ENCODE measurements at regions not wholly inside any gene's neighbourhood (a gene's known extent, or its start where the extent isn't known, plus 50 kb on each side); places are given as distances from the start of the nearest gene placed in this dataset.

DNA sequence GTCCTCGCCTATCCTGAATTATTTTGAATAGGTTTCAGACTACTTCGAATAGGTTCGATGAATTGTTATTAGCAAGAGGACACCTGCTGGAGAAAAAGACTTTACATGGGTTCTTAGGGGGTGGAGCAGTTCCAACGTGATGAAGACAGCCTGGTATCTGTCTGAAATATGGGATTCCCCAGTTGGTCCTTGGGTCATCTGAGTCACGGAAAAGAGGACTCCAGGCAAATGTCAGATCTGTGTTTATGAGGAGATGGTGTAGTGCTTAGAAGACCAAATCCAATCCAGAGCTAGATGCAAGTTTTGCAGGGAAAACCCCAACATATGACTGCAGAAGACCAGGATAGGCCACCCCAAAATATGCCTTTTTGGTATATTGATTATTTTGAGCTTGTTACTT, 98.9 kb upstream of the IGSF10 start:
- Mint-ChIP-seq H3K27me3 (ENCODE audit: unreplicated experiment) (no peaks in the 10 kb centered on the region), H3K36me3 (ENCODE audit: low read depth, unreplicated experiment) (no peaks in the 10 kb centered on the region), H3K4me1 (ENCODE audit: unreplicated experiment) (peaks cover 15% of the 10 kb centered on the region), H3K27ac (ENCODE audit: unreplicated experiment) (no peak overlapping the region), H3K4me3 (ENCODE audit: unreplicated experiment) (no peak overlapping the region), H3K9me3 (ENCODE audit: unreplicated experiment) (no peaks in the 10 kb centered on the region)
- TF ChIP-seq, protein P1, sequence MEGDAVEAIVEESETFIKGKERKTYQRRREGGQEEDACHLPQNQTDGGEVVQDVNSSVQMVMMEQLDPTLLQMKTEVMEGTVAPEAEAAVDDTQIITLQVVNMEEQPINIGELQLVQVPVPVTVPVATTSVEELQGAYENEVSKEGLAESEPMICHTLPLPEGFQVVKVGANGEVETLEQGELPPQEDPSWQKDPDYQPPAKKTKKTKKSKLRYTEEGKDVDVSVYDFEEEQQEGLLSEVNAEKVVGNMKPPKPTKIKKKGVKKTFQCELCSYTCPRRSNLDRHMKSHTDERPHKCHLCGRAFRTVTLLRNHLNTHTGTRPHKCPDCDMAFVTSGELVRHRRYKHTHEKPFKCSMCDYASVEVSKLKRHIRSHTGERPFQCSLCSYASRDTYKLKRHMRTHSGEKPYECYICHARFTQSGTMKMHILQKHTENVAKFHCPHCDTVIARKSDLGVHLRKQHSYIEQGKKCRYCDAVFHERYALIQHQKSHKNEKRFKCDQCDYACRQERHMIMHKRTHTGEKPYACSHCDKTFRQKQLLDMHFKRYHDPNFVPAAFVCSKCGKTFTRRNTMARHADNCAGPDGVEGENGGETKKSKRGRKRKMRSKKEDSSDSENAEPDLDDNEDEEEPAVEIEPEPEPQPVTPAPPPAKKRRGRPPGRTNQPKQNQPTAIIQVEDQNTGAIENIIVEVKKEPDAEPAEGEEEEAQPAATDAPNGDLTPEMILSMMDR (IDR thresholded peaks at IDR 0.05; ENCODE audit: unreplicated experiment) = no peak
- no peak for DNase-seq (ENCODE audit: low spot score)

DNA sequence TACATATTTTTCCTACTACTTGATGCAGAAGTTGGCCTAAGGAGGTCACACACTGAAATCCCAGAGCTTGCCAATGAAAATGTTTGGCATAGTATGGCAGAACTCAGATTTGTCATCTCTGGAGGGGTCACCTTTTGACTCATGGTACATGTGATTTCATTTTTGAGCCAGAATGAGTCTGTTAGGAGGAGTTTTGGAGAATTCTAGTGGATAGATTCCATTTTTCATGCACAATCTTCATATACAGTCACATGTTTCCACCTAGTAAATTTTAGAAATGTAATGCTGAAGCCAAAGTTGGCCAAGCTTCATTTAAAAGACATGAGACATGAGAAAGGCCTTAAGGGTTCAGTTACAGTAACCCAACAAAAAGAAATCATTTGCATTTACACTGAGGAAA, 97.8 kb upstream of the IGSF10 start:
- peaks cover 15% of the 10 kb centered on the region for H3K4me1 Mint-ChIP-seq (ENCODE audit: unreplicated experiment)
- no peaks in the 10 kb centered on the region for H3K9me3 Mint-ChIP-seq (ENCODE audit: unreplicated experiment)
- H3K36me3 Mint-ChIP-seq (ENCODE audit: low read depth, unreplicated experiment) = no peaks in the 10 kb centered on the region
- H3K27me3 Mint-ChIP-seq (ENCODE audit: unreplicated experiment) = no peaks in the 10 kb centered on the region
- TF ChIP-seq, protein P1 (IDR thresholded peaks at IDR 0.05; ENCODE audit: unreplicated experiment) = no peak
- H3K27ac Mint-ChIP-seq (ENCODE audit: unreplicated experiment) = no peak overlapping the region
- no peak for DNase-seq (ENCODE audit: low spot score)
- H3K4me3 Mint-ChIP-seq (ENCODE audit: unreplicated experiment) = no peak overlapping the region

DNA sequence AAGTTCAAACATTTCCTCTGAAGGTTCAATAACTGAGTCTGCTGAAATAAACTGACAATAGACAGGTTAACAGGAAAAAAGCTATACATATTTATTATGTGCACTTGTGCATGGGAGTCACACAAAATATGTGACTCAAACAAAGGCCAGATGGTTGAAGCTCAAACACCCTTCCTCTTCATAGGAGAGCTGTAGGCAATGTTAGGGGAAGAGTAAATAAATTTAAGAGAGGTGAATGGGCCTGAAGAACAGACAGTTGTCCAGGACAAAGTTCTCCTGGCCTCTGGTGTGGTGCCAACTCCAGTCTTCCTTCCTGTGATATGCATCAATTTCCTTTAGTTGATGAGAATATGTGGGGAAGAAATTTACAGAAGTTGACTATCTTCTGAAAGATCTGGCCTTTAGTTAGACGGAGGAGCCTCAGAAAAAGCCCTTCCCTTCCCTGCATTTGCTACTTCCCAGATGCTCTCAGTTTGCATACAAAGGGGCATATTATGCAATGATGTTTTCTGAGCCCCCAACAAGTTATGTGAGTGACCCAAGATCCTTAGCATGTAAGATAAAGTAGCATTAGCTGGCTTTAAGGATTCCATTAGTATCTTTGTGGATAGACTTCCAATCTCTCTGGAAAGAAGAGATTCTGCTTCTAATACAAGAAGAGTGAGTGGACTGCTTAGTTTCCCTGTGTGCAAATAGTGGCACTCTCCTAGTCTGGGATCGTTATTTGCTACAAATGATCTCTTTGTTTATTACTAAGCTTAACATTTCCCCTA, 96.4 kb upstream of the IGSF10 start:
- Mint-ChIP-seq H3K27me3 (ENCODE audit: unreplicated experiment) (no peaks in the 10 kb centered on the region), H3K4me3 (ENCODE audit: unreplicated experiment) (no peak overlapping the region), H3K36me3 (ENCODE audit: low read depth, unreplicated experiment) (no peaks in the 10 kb centered on the region), H3K9me3 (ENCODE audit: unreplicated experiment) (no peaks in the 10 kb centered on the region), H3K27ac (ENCODE audit: unreplicated experiment) (no peak overlapping the region), H3K4me1 (ENCODE audit: unreplicated experiment) (peaks cover 15% of the 10 kb centered on the region)
- TF ChIP-seq, protein P1 (IDR thresholded peaks at IDR 0.05; ENCODE audit: unreplicated experiment) = no peak
- no peak for DNase-seq (ENCODE audit: low spot score)

DNA sequence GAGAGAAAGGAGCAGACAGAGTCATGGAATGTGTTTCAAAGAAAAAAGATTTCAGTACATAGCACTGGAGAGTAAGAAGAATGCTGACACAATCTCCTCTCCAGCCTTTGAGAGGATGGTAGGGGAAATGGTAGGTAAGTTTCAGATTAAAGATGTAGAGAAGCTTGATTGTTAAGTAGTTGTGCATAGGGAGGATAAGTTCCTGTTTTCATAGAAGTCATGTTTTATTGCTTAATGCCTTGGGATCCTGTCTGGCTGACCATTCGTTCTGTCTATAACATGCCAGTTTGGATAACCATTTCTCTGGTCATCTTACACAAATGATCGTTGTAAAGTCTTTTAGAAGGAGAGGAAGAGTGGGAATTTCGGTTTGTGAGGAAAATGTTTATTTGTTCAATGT, 95.7 kb upstream of the IGSF10 start:
- no peak for DNase-seq (ENCODE audit: low spot score)
- TF ChIP-seq, protein P1 (IDR thresholded peaks at IDR 0.05; ENCODE audit: unreplicated experiment) = no peak
- no peak overlapping the region for H3K27ac Mint-ChIP-seq (ENCODE audit: unreplicated experiment)
- no peaks in the 10 kb centered on the region for H3K27me3 Mint-ChIP-seq (ENCODE audit: unreplicated experiment)
- H3K9me3 Mint-ChIP-seq (ENCODE audit: unreplicated experiment) = no peaks in the 10 kb centered on the region
- H3K36me3 Mint-ChIP-seq (ENCODE audit: low read depth, unreplicated experiment) = no peaks in the 10 kb centered on the region
- H3K4me3 Mint-ChIP-seq (ENCODE audit: unreplicated experiment) = no peak overlapping the region
- H3K4me1 Mint-ChIP-seq (ENCODE audit: unreplicated experiment) = peaks cover 15% of the 10 kb centered on the region

DNA sequence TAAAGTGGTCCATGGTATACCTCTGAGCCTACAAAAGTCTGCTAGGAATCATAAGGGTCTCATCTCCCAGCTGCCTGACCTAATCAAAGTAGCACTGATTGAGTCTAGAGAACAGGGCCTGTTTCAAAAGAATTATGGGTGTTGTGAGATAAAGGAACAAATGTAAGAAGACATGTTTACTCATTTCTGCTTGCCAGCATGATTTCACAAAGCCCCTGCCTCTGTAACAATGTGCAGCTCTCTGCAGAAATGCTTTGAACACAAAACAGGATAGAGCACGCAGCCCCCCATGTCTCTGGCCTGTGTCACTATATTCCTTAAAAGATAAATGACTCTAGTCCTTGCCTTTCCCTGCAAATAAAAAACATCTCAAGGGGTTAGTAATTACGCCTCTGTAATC, 94.7 kb upstream of the IGSF10 start:
- H3K36me3 Mint-ChIP-seq (ENCODE audit: low read depth, unreplicated experiment) = no peaks in the 10 kb centered on the region
- no peaks in the 10 kb centered on the region for H3K27me3 Mint-ChIP-seq (ENCODE audit: unreplicated experiment)
- TF ChIP-seq, protein P1 (IDR thresholded peaks at IDR 0.05; ENCODE audit: unreplicated experiment) = no peak

More for the DNA sequence above, 94.7 kb upstream of the IGSF10 start:
- DNase-seq (ENCODE audit: low spot score) = no peak
- H3K27ac Mint-ChIP-seq (ENCODE audit: unreplicated experiment) = no peak overlapping the region
- H3K4me1 Mint-ChIP-seq (ENCODE audit: unreplicated experiment) = peaks cover 15% of the 10 kb centered on the region
- no peaks in the 10 kb centered on the region for H3K9me3 Mint-ChIP-seq (ENCODE audit: unreplicated experiment)
- H3K4me3 Mint-ChIP-seq (ENCODE audit: unreplicated experiment) = no peak overlapping the region

Measured in endothelial cell (in vitro differentiated cells).